ENCODE measurements at regions not wholly inside any gene's neighbourhood (a gene's known extent, or its start where the extent isn't known, plus 50 kb on each side); places are given as distances from the start of the nearest gene placed in this dataset.

GRCh38 chr5:68730220-68730978 lies 363.4 kb upstream of the SLC30A5 start:
- no peak for ATAC-seq
- Mint-ChIP-seq H3K27me3 (ENCODE audit: low read depth) (no peaks in the 10 kb centered on the region), H3K36me3 (ENCODE audit: insufficient read depth) (no peaks in the 10 kb centered on the region)

DNA sequence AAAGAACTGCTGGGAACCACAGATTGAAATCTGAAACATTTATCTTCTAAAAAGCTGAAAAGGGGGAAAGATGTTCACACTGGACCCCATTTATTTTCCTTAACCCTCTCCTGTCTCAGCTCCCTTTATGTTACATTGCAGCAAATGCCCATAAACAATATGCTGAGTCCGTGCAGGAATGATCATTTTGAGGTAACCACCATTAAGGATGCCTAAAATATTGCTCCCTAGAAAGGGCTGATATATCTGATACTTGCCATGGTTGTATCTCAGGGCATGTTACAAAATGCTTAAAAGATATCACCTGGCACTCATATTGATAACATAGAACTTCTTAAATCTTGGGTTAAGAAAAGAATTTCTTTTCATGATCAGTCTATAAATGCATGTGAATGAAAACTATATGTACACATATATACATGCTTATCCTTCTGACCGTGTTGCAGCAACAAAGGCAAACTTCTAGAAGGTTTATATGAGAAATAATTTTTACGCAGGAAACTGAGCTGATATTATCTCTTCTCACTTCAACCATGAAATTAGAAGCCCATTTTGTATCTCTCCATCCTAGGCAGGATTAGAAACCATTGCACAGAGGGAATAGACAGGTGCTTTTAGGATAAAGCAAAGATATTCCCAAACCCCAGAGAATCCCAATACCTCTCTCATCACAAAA lies 362.7 kb upstream of the SLC30A5 start:
- ATAC-seq (no peak), DNase-seq (no peak)
- no peaks in the 10 kb centered on the region for H3K36me3 Mint-ChIP-seq (ENCODE audit: insufficient read depth)
- no peak overlapping the region for H3K4me3 Mint-ChIP-seq
- no peaks in the 10 kb centered on the region for H3K9me3 Mint-ChIP-seq
- H3K27me3 Mint-ChIP-seq (ENCODE audit: low read depth), result no peaks in the 10 kb centered on the region
- H3K4me1 Mint-ChIP-seq (ENCODE audit: low read depth), result peaks cover 10% of the 10 kb centered on the region

More at GRCh38 chr5:68730220-68730978, 363.4 kb upstream of the SLC30A5 start:
- Mint-ChIP-seq H3K4me1 (ENCODE audit: low read depth) (peaks cover 9% of the 10 kb centered on the region), H3K9me3 (no peaks in the 10 kb centered on the region), H3K4me3 (no peak overlapping the region)
- no peak for DNase-seq

DNA sequence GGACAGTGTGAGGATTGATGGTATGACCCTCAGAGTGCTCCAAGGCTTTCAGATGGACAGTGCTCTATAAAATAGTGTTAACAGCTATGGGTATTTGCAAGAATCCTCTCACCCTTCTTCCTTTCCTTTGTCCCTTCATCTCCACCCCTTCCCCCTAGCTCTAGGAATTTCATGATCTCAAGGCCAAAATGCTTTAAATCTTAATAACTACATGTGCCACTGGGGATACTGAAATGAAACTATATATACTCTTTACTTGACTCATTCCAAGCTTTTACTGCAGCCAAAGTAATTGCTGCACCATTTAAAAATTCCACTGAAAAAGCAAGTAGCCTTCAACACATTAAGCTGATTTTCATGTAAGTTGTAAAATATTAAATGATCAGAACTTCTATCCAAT lies 361.6 kb upstream of the SLC30A5 start:
- no peak for ATAC-seq
- Mint-ChIP-seq H3K9me3 (no peaks in the 10 kb centered on the region), H3K4me1 (ENCODE audit: low read depth) (peaks cover 5% of the 10 kb centered on the region), H3K36me3 (ENCODE audit: insufficient read depth) (no peaks in the 10 kb centered on the region), H3K4me3 (no peak overlapping the region), H3K27me3 (ENCODE audit: low read depth) (no peaks in the 10 kb centered on the region)
- DNase-seq, result no peak

- peaks cover 9% of the 10 kb centered on the region for H3K4me1 Mint-ChIP-seq (ENCODE audit: low read depth)
- no peak for DNase-seq
- no peaks in the 10 kb centered on the region for H3K9me3 Mint-ChIP-seq
- no peaks in the 10 kb centered on the region for H3K36me3 Mint-ChIP-seq (ENCODE audit: insufficient read depth)
- no peak overlapping the region for H3K4me3 Mint-ChIP-seq
- no peak for ATAC-seq
- H3K27me3 Mint-ChIP-seq (ENCODE audit: low read depth), result no peaks in the 10 kb centered on the region
Measured at GRCh38 chr5:68734781-68735180, 359.0 kb upstream of the SLC30A5 start.

GRCh38 chr5:68738236-68738635 lies 355.6 kb upstream of the SLC30A5 start:
- Mint-ChIP-seq H3K27me3 (ENCODE audit: low read depth) (no peaks in the 10 kb centered on the region), H3K9me3 (peaks cover 5% of the 10 kb centered on the region), H3K4me1 (ENCODE audit: low read depth) (peaks cover 6% of the 10 kb centered on the region), H3K4me3 (no peak overlapping the region), H3K36me3 (ENCODE audit: insufficient read depth) (no peaks in the 10 kb centered on the region)
- ATAC-seq (no peak), DNase-seq (no peak)

GRCh38 chr5:68738841-68739240 lies 355.0 kb upstream of the SLC30A5 start:
- Mint-ChIP-seq H3K9me3 (peaks cover 5% of the 10 kb centered on the region), H3K36me3 (ENCODE audit: insufficient read depth) (no peaks in the 10 kb centered on the region)
- no peak for ATAC-seq

GRCh38 chr5:68739752-68740151 lies 354.1 kb upstream of the SLC30A5 start:
- Mint-ChIP-seq H3K9me3 (peaks cover 5% of the 10 kb centered on the region), H3K36me3 (ENCODE audit: insufficient read depth) (no peaks in the 10 kb centered on the region)
- no peak for ATAC-seq

More at GRCh38 chr5:68738841-68739240, 355.0 kb upstream of the SLC30A5 start:
- Mint-ChIP-seq H3K27me3 (ENCODE audit: low read depth) (no peaks in the 10 kb centered on the region), H3K4me1 (ENCODE audit: low read depth) (peaks cover 6% of the 10 kb centered on the region), H3K4me3 (no peak overlapping the region)
- DNase-seq, result no peak

GRCh38 chr5:68740226-68740910 lies 353.4 kb upstream of the SLC30A5 start:
- no peak overlapping the region for H3K4me3 Mint-ChIP-seq
- H3K4me1 Mint-ChIP-seq (ENCODE audit: low read depth), result peaks cover 6% of the 10 kb centered on the region
- no peak for DNase-seq
- peaks cover 5% of the 10 kb centered on the region for H3K9me3 Mint-ChIP-seq
- H3K36me3 Mint-ChIP-seq (ENCODE audit: insufficient read depth), result no peaks in the 10 kb centered on the region
- no peak for ATAC-seq
- H3K27me3 Mint-ChIP-seq (ENCODE audit: low read depth), result no peaks in the 10 kb centered on the region

More at GRCh38 chr5:68739752-68740151, 354.1 kb upstream of the SLC30A5 start:
- H3K27me3 Mint-ChIP-seq (ENCODE audit: low read depth), result no peaks in the 10 kb centered on the region
- no peak overlapping the region for H3K4me3 Mint-ChIP-seq
- H3K4me1 Mint-ChIP-seq (ENCODE audit: low read depth), result peaks cover 6% of the 10 kb centered on the region
- DNase-seq, result no peak

DNA sequence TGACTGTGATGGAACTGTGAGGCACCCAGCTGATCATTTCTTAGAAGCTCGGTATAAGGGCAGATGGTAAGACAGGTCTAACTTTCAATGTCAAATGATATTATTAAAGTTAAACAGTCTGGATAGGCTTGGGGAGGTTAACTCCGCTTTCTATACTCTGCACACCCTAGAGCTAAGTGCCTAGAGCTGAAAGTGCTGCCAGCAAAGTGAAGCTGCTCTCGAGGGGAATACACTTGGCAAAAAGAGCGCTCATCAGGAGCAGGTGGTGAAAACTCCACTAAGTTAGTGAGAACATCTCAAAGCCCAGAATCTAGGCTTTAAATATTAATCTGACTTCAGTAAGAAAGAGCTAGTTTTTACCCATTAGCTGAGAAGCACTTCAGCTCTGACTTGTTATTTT lies 349.6 kb upstream of the SLC30A5 start:
- Mint-ChIP-seq H3K9me3 (peaks cover 5% of the 10 kb centered on the region), H3K27me3 (ENCODE audit: low read depth) (no peaks in the 10 kb centered on the region), H3K36me3 (ENCODE audit: insufficient read depth) (no peaks in the 10 kb centered on the region), H3K4me1 (ENCODE audit: low read depth) (peaks cover 4% of the 10 kb centered on the region), H3K4me3 (no peak overlapping the region)
- DNase-seq (no peak), ATAC-seq (no peak)

GRCh38 chr5:68745448-68745847 lies 348.4 kb upstream of the SLC30A5 start:
- DNase-seq, result no peak
- Mint-ChIP-seq H3K4me1 (ENCODE audit: low read depth) (peaks cover 5% of the 10 kb centered on the region), H3K36me3 (ENCODE audit: insufficient read depth) (no peaks in the 10 kb centered on the region), H3K27me3 (ENCODE audit: low read depth) (peaks cover 7% of the 10 kb centered on the region), H3K9me3 (peaks cover 5% of the 10 kb centered on the region), H3K4me3 (no peak overlapping the region)
- no peak for ATAC-seq

DNA sequence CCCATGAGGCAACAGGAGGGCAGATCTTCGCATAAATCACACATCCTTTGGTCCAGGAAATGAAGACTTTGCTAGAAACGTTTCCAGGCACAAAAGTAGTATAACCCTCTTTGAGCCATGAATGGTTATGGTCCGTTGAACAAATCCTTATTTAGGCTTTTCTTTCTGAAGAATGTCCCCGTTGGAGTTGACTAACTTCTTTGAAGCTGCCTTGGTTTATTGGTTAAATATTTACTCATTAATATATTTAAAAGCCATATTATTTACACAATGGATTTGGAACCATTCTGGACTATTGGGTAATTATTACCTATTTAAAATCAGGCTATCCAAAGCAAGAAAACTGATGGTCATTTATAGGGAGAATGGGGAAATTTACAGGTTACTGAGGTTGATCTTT lies 347.6 kb upstream of the SLC30A5 start:
- ATAC-seq (no peak), DNase-seq (no peak)
- H3K27me3 Mint-ChIP-seq (ENCODE audit: low read depth), result peaks cover 10% of the 10 kb centered on the region
- no peaks in the 10 kb centered on the region for H3K36me3 Mint-ChIP-seq (ENCODE audit: insufficient read depth)
- peaks cover 5% of the 10 kb centered on the region for H3K4me1 Mint-ChIP-seq (ENCODE audit: low read depth)
- peaks cover 5% of the 10 kb centered on the region for H3K9me3 Mint-ChIP-seq
- H3K4me3 Mint-ChIP-seq, result no peak overlapping the region

DNA sequence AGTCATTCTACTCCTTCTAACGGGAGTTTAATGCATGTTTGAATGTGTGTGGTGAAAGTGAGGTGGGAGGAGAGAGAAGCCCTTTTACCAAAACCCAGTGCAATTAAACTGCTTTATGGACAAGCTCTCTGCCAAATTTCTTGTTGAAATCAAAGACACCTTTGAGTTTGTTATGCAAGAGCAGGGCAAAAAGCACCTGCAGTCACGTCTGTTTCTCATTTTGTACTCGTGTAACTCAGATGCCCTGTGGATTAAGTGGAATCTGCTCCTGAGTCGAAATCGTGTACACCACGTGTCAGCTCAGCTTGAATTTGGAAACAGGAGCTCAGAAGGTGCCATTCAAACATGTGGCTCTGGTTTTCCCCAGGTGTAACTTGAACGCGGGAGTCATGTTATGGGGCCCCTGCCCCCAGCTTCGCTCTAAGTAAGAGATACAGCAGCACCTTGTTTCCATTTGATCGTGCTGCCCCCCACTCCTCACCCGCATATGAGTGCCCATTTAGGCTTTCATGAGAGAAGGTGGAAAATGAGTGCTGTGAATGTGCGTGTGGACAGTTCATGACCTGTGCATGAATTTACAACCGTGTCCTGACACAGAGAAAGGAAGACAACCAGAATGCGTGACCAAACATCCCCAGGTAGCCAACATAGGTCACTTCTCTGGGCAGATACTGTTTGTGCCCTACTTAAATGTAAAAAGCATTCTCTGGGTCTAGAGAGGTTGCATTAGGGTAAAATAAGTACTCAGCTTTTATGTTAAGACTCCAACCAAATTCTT lies 347.0 kb upstream of the SLC30A5 start:
- Mint-ChIP-seq H3K9me3 (peaks cover 5% of the 10 kb centered on the region), H3K4me1 (ENCODE audit: low read depth) (peaks cover 5% of the 10 kb centered on the region), H3K36me3 (ENCODE audit: insufficient read depth) (no peaks in the 10 kb centered on the region), H3K27me3 (ENCODE audit: low read depth) (peaks cover 10% of the 10 kb centered on the region), H3K4me3 (no peak overlapping the region)
- DNase-seq, result no peak
- ATAC-seq, result no peak

DNA sequence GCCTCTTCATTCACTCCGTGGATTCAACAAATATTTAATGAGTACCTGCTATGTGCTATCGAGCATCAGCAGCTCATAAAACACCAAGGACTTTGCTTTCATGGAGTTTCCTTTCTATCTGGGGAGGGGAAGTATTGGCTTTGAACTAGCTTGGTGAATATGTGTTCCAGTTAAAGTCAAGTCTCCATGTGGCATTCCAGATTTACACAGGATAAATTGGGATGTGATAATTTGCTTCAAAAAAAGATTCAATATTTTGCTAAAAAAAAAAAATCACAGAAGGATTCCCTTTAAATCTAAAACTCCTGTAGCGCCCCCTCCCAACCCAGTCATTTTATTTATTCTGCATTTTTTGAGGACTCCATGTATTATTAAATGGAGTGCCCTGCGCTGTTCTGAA lies 346.3 kb upstream of the SLC30A5 start:
- H3K4me1 Mint-ChIP-seq (ENCODE audit: low read depth), result peaks cover 5% of the 10 kb centered on the region
- H3K27me3 Mint-ChIP-seq (ENCODE audit: low read depth), result peaks cover 10% of the 10 kb centered on the region
- H3K36me3 Mint-ChIP-seq (ENCODE audit: insufficient read depth), result no peaks in the 10 kb centered on the region
- DNase-seq, result no peak
- H3K9me3 Mint-ChIP-seq, result no peaks in the 10 kb centered on the region
- no peak for ATAC-seq
- H3K4me3 Mint-ChIP-seq, result no peak overlapping the region

GRCh38 chr5:68748101-68748500 lies 345.7 kb upstream of the SLC30A5 start:
- H3K4me1 Mint-ChIP-seq (ENCODE audit: low read depth), result peaks cover 5% of the 10 kb centered on the region
- no peak overlapping the region for H3K4me3 Mint-ChIP-seq
- DNase-seq (no peak), ATAC-seq (no peak)
- H3K36me3 Mint-ChIP-seq (ENCODE audit: insufficient read depth), result no peaks in the 10 kb centered on the region
- peaks cover 10% of the 10 kb centered on the region for H3K27me3 Mint-ChIP-seq (ENCODE audit: low read depth)
- no peaks in the 10 kb centered on the region for H3K9me3 Mint-ChIP-seq
